ENCODE measurements at regions not wholly inside any gene's neighbourhood (a gene's known extent, or its start where the extent isn't known, plus 50 kb on each side); places are given as distances from the start of the nearest gene placed in this dataset.
A peak's percentile ranks its signal among the peaks of the same experiment; 100 is the strongest.

DNA sequence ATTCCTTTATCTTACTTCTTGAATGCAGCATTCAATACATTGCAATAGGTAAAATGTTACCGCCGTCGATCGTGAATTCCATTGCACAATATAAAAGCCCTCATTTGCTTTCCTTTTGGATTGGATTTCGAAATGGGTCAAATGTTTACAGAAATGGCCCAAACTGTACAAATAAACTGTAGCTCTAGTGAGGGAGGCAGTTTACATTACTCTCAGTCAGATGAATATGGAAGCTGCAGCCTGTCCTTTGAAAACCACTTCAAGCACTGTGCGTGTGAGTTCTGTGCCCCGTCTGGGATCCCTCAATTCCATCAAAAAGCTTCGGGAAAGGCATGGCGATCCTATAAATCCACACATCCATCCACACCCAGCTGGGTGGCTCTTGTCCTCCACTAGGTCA is 258.6 kb upstream of the FOXF1 start:
- Histone ChIP-seq H3K36me3 (ENCODE audit: insufficient read depth, low read length) (no peaks in the 10 kb centered on the region), H3K4me1 (ENCODE audit: insufficient read depth, low read length) (no peaks in the 10 kb centered on the region), H2AFZ (ENCODE audit: low read depth, low read length) (no peak overlapping the region), H3K4me3 (ENCODE audit: insufficient read depth, low read depth, low read length) (no peak overlapping the region), H3K4me2 (ENCODE audit: low read length) (no peak overlapping the region), H4K20me1 (ENCODE audit: insufficient read depth, low read length) (no peaks in the 10 kb centered on the region), H3K27ac (ENCODE audit: low read depth, low read length) (no peak overlapping the region), H3K27me3 (ENCODE audit: insufficient read depth, low read length) (peaks cover 8% of the 10 kb centered on the region), H3K9ac (ENCODE audit: low read length) (no peak overlapping the region), H3K79me2 (ENCODE audit: insufficient read depth, low read length) (no peaks in the 10 kb centered on the region), H3K9me3 (ENCODE audit: insufficient read depth, low read depth, low read length) (no peaks in the 10 kb centered on the region)
- peaks cover 10% of the 10 kb centered on the region for H3K9me3 Mint-ChIP-seq (ENCODE audit: unreplicated experiment)
- TF ChIP-seq, protein P1, sequence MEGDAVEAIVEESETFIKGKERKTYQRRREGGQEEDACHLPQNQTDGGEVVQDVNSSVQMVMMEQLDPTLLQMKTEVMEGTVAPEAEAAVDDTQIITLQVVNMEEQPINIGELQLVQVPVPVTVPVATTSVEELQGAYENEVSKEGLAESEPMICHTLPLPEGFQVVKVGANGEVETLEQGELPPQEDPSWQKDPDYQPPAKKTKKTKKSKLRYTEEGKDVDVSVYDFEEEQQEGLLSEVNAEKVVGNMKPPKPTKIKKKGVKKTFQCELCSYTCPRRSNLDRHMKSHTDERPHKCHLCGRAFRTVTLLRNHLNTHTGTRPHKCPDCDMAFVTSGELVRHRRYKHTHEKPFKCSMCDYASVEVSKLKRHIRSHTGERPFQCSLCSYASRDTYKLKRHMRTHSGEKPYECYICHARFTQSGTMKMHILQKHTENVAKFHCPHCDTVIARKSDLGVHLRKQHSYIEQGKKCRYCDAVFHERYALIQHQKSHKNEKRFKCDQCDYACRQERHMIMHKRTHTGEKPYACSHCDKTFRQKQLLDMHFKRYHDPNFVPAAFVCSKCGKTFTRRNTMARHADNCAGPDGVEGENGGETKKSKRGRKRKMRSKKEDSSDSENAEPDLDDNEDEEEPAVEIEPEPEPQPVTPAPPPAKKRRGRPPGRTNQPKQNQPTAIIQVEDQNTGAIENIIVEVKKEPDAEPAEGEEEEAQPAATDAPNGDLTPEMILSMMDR (IDR thresholded peaks at IDR 0.05; ENCODE audit: insufficient read depth, low read depth, low read length) = no peak
- no peak for TF ChIP-seq EZH2 (IDR thresholded peaks at IDR 0.05; ENCODE audit: insufficient read depth, low read length)
- H3K36me3 Mint-ChIP-seq (ENCODE audit: low read depth, unreplicated experiment) = no peaks in the 10 kb centered on the region
- no peaks in the 10 kb centered on the region for H3K4me1 Mint-ChIP-seq (ENCODE audit: low read depth, unreplicated experiment)
- FAIRE-seq (no peak), DNase-seq (ENCODE audit: low read depth) (no peak)
- H3K27ac Mint-ChIP-seq (ENCODE audit: unreplicated experiment) = no peak overlapping the region
- H3K4me3 Mint-ChIP-seq (ENCODE audit: unreplicated experiment) = no peak overlapping the region
- H3K27me3 Mint-ChIP-seq (ENCODE audit: low read depth, unreplicated experiment) = peaks cover 37% of the 10 kb centered on the region

DNA sequence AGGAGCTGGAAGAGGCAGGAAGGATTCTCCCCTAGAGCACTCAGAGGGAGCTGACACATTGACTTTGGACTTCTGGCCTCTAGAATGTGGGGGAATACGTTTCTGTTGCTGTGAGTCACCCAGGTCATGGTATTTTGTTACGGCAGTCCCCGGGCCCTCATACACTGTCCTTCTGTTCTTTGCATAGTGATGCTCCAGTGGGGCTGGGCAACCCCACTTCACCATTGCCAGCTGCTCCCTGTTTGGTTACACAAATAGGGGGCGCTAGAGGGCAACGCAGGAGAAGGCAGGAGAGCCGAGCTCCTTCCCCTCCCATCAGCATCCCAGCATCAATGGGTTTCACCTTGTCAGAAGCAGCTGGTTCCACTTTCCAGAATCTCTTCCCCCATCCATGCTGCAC is 257.7 kb upstream of the FOXF1 start:
- peaks cover 16% of the 10 kb centered on the region for H3K9me3 Mint-ChIP-seq (ENCODE audit: unreplicated experiment)
- TF ChIP-seq EZH2 (IDR thresholded peaks at IDR 0.05; ENCODE audit: insufficient read depth, low read length) = no peak
- TF ChIP-seq, protein P1 (IDR thresholded peaks at IDR 0.05; ENCODE audit: insufficient read depth, low read depth, low read length) = peak; percentile 14
- FAIRE-seq = no peak

DNA sequence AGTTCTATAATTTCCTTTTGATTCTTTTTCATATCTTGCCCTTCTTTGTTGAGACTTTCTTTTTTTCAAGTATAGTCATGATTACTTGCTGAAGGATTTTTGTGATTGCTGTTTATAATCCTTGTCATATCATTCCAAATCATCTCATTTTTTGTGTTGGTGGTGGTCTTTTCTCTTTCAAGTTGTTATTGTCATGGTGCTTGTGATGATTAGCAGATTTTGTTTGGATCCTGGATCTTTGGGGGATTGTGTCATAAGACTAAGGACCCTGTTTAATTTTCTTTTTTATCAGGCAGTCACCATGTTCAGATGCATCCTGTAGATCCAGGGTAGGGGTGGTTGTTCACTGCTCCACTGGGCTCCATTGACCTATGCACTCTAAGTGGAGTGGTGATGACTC is 254.4 kb upstream of the FOXF1 start:
- H3K27me3 Mint-ChIP-seq (ENCODE audit: low read depth, unreplicated experiment) = peaks cover 18% of the 10 kb centered on the region

More for the DNA sequence above, 257.7 kb upstream of the FOXF1 start:
- peaks cover 5% of the 10 kb centered on the region for H3K27me3 ChIP-seq (ENCODE audit: insufficient read depth, low read length)
- no peaks in the 10 kb centered on the region for H3K4me1 ChIP-seq (ENCODE audit: insufficient read depth, low read length)
- H2AFZ ChIP-seq (ENCODE audit: low read depth, low read length) = no peak overlapping the region
- Mint-ChIP-seq H3K36me3 (ENCODE audit: low read depth, unreplicated experiment) (peaks cover 2% of the 10 kb centered on the region), H3K27me3 (ENCODE audit: low read depth, unreplicated experiment) (peaks cover 30% of the 10 kb centered on the region), H3K4me3 (ENCODE audit: unreplicated experiment) (no peak overlapping the region), H3K4me1 (ENCODE audit: low read depth, unreplicated experiment) (no peaks in the 10 kb centered on the region), H3K27ac (ENCODE audit: unreplicated experiment) (no peak overlapping the region)
- no peak overlapping the region for H3K27ac ChIP-seq (ENCODE audit: low read depth, low read length)
- no peak overlapping the region for H3K4me3 ChIP-seq (ENCODE audit: insufficient read depth, low read depth, low read length)
- H3K36me3 ChIP-seq (ENCODE audit: insufficient read depth, low read length) = no peaks in the 10 kb centered on the region
- H4K20me1 ChIP-seq (ENCODE audit: insufficient read depth, low read length) = no peaks in the 10 kb centered on the region
- no peak for DNase-seq (ENCODE audit: low read depth)
- H3K9me3 ChIP-seq (ENCODE audit: insufficient read depth, low read depth, low read length) = no peaks in the 10 kb centered on the region
- no peak overlapping the region for H3K4me2 ChIP-seq (ENCODE audit: low read length)
- no peaks in the 10 kb centered on the region for H3K79me2 ChIP-seq (ENCODE audit: insufficient read depth, low read length)
- H3K9ac ChIP-seq (ENCODE audit: low read length) = no peak overlapping the region

More for the DNA sequence above, 254.4 kb upstream of the FOXF1 start:
- H3K9me3 ChIP-seq (ENCODE audit: insufficient read depth, low read depth, low read length) = no peaks in the 10 kb centered on the region
- no peak overlapping the region for H3K9ac ChIP-seq (ENCODE audit: low read length)
- Mint-ChIP-seq H3K27ac (ENCODE audit: unreplicated experiment) (no peak overlapping the region), H3K9me3 (ENCODE audit: unreplicated experiment) (peaks cover 15% of the 10 kb centered on the region), H3K4me1 (ENCODE audit: low read depth, unreplicated experiment) (no peaks in the 10 kb centered on the region), H3K4me3 (ENCODE audit: unreplicated experiment) (no peak overlapping the region), H3K36me3 (ENCODE audit: low read depth, unreplicated experiment) (peaks cover 2% of the 10 kb centered on the region)
- H3K36me3 ChIP-seq (ENCODE audit: insufficient read depth, low read length) = no peaks in the 10 kb centered on the region
- no peak overlapping the region for H2AFZ ChIP-seq (ENCODE audit: low read depth, low read length)
- no peaks in the 10 kb centered on the region for H3K27me3 ChIP-seq (ENCODE audit: insufficient read depth, low read length)
- H4K20me1 ChIP-seq (ENCODE audit: insufficient read depth, low read length) = no peaks in the 10 kb centered on the region
- no peaks in the 10 kb centered on the region for H3K79me2 ChIP-seq (ENCODE audit: insufficient read depth, low read length)
- no peak overlapping the region for H3K4me2 ChIP-seq (ENCODE audit: low read length)
- H3K27ac ChIP-seq (ENCODE audit: low read depth, low read length) = no peak overlapping the region
- FAIRE-seq (no peak), DNase-seq (ENCODE audit: low read depth) (no peak)
- H3K4me3 ChIP-seq (ENCODE audit: insufficient read depth, low read depth, low read length) = no peak overlapping the region
- no peaks in the 10 kb centered on the region for H3K4me1 ChIP-seq (ENCODE audit: insufficient read depth, low read length)
- TF ChIP-seq, protein P1 (IDR thresholded peaks at IDR 0.05; ENCODE audit: insufficient read depth, low read depth, low read length) = no peak
- no peak for TF ChIP-seq EZH2 (IDR thresholded peaks at IDR 0.05; ENCODE audit: insufficient read depth, low read length)

Data from astrocyte (in vitro differentiated cells and primary cell).